ENCODE measurements at regions not wholly inside any gene's neighbourhood (a gene's known extent, or its start where the extent isn't known, plus 50 kb on each side); places are given as distances from the start of the nearest gene placed in this dataset.
"Not testable (repeated sequence)": the region's sequence is repeated elsewhere in the genome, so short reads cannot be mapped to it uniquely, and the experiment has no call there.

- Histone ChIP-seq H3K27me3 (replicated peaks; ENCODE audit: control insufficient read depth, insufficient read depth, low read length) (no peaks in the 10 kb centered on the region), H3K4me3 (replicated peaks; ENCODE audit: low read depth, low read length) (no peak overlapping the region), H3K36me3 (ENCODE audit: control insufficient read depth, insufficient read depth, low read length) (no peaks in the 10 kb centered on the region)
- TF ChIP-seq, protein P1, sequence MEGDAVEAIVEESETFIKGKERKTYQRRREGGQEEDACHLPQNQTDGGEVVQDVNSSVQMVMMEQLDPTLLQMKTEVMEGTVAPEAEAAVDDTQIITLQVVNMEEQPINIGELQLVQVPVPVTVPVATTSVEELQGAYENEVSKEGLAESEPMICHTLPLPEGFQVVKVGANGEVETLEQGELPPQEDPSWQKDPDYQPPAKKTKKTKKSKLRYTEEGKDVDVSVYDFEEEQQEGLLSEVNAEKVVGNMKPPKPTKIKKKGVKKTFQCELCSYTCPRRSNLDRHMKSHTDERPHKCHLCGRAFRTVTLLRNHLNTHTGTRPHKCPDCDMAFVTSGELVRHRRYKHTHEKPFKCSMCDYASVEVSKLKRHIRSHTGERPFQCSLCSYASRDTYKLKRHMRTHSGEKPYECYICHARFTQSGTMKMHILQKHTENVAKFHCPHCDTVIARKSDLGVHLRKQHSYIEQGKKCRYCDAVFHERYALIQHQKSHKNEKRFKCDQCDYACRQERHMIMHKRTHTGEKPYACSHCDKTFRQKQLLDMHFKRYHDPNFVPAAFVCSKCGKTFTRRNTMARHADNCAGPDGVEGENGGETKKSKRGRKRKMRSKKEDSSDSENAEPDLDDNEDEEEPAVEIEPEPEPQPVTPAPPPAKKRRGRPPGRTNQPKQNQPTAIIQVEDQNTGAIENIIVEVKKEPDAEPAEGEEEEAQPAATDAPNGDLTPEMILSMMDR (IDR thresholded peaks at IDR 0.05; ENCODE audit: insufficient read depth, low read length, poor library complexity, severe bottlenecking), result peak; percentile 50
- DNase-seq (ENCODE audit: extremely low read depth, insufficient read length), result no peak
These were observed 302.4 kb downstream of the PTGER3 start for GRCh38 chr1:70745199-70745598.

GRCh38 chr1:70746062-70746461, 301.6 kb downstream of the PTGER3 start:
- not testable (repeated sequence) for H3K27me3 ChIP-seq (replicated peaks; ENCODE audit: control insufficient read depth, insufficient read depth, low read length); H3K4me3 ChIP-seq (replicated peaks; ENCODE audit: low read depth, low read length); DNase-seq (ENCODE audit: extremely low read depth, insufficient read length); H3K36me3 ChIP-seq (ENCODE audit: control insufficient read depth, insufficient read depth, low read length)

DNA sequence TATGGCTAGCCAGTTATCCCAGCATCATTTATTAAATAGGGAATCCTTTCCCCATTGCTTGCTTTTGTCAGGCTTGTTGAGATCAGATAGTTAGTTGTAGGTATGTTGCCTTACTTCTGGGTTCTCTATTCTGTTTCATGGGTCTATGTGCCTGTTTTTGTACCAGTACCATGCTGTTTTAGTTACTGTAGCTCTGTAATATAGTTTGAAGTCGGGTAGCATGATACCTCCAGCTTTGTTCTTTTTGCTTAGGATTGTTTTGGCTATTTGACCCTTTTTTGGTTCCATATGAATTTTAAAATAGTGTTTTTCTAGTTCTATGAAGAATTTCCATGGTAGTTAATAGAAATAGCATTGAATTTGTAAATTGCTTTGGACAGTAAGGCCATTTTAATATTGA, 300.5 kb downstream of the PTGER3 start:
- H3K36me3 ChIP-seq (ENCODE audit: control insufficient read depth, insufficient read depth, low read length); DNase-seq (ENCODE audit: extremely low read depth, insufficient read length); H3K27me3 ChIP-seq (replicated peaks; ENCODE audit: control insufficient read depth, insufficient read depth, low read length); H3K4me3 ChIP-seq (replicated peaks; ENCODE audit: low read depth, low read length): not testable (repeated sequence)

GRCh38 chr1:70751676-70752287, 295.8 kb downstream of the PTGER3 start:
- DNase-seq (ENCODE audit: extremely low read depth, insufficient read length); H3K27me3 ChIP-seq (replicated peaks; ENCODE audit: control insufficient read depth, insufficient read depth, low read length); H3K4me3 ChIP-seq (replicated peaks; ENCODE audit: low read depth, low read length); H3K36me3 ChIP-seq (ENCODE audit: control insufficient read depth, insufficient read depth, low read length): not testable (repeated sequence)

DNA sequence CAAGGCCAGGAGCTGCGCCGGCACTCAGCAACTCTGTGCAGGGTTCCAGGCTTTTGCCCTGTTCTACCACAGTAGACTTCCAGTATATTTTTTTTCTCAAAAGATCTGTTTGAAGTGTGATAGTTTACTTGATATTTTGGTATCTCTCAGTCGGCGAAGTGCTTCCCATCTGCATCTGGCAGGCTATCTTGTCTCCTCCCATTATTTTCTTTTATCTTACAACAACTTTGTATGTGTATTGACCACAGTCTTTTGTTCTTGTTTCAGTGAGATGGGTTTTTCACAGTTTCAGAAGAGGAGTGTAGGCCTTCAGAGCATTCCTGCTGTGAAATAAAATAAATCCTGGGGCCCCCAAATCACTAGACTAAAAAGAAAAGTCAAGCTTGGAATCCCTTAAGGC, 292.9 kb downstream of the PTGER3 start:
- TF ChIP-seq, protein P1 (IDR thresholded peaks at IDR 0.05; ENCODE audit: insufficient read depth, low read length, poor library complexity, severe bottlenecking), result no peak
- Histone ChIP-seq H3K36me3 (ENCODE audit: control insufficient read depth, insufficient read depth, low read length) (no peaks in the 10 kb centered on the region), H3K4me3 (replicated peaks; ENCODE audit: low read depth, low read length) (no peak overlapping the region), H3K27me3 (replicated peaks; ENCODE audit: control insufficient read depth, insufficient read depth, low read length) (no peaks in the 10 kb centered on the region; the same call in none of the 2 replicates)
- DNase-seq (ENCODE audit: extremely low read depth, insufficient read length), result no peak

GRCh38 chr1:70760154-70760553, 287.5 kb downstream of the PTGER3 start:
- Histone ChIP-seq H3K27me3 (replicated peaks; ENCODE audit: control insufficient read depth, insufficient read depth, low read length) (no peaks in the 10 kb centered on the region), H3K36me3 (ENCODE audit: control insufficient read depth, insufficient read depth, low read length) (no peaks in the 10 kb centered on the region), H3K4me3 (replicated peaks; ENCODE audit: low read depth, low read length) (no peak overlapping the region)
- DNase-seq (ENCODE audit: extremely low read depth, insufficient read length), result no peak
- TF ChIP-seq, protein P1 (IDR thresholded peaks at IDR 0.05; ENCODE audit: insufficient read depth, low read length, poor library complexity, severe bottlenecking), result no peak

DNA sequence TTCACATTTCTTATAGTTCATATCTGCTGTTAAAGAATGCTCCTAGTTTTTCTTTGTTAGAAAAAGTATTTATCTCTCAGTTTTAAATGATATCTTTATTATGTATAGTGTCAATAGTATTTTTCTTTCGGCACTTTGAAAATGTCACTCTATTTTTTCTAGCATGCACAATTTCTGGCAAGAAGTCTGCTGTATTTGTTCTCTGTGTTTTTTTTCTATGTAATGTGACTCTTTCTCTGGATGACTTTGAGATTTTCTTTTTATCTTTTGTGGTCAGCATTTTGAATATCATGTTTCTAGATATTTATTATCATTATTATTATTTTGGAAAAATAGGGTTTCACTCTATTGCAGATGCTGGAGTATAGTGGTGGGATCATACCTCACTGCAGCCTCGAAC, 285.2 kb downstream of the PTGER3 start:
- TF ChIP-seq, protein P1 (IDR thresholded peaks at IDR 0.05; ENCODE audit: insufficient read depth, low read length, poor library complexity, severe bottlenecking), result no peak
- Histone ChIP-seq H3K36me3 (ENCODE audit: control insufficient read depth, insufficient read depth, low read length) (no peaks in the 10 kb centered on the region), H3K27me3 (replicated peaks; ENCODE audit: control insufficient read depth, insufficient read depth, low read length) (no peaks in the 10 kb centered on the region), H3K4me3 (replicated peaks; ENCODE audit: low read depth, low read length) (no peak overlapping the region)
- no peak for DNase-seq (ENCODE audit: extremely low read depth, insufficient read length)
